ENCODE measurements at regions not wholly inside any gene's neighbourhood (a gene's known extent, or its start where the extent isn't known, plus 50 kb on each side); places are given as distances from the start of the nearest gene placed in this dataset.

GRCh38 chr15:85999658-86000057 lies 80.0 kb upstream of the AGBL1 start:
- H3K4me1 Mint-ChIP-seq, result no peaks in the 10 kb centered on the region
- H3K36me3 Mint-ChIP-seq (ENCODE audit: low read depth), result no peaks in the 10 kb centered on the region
- Histone ChIP-seq H3K9ac (ENCODE audit: extremely low read depth, low read length, poor library complexity, severe bottlenecking) (no peak overlapping the region), H3K4me1 (ENCODE audit: control insufficient read depth, insufficient read depth, low read length) (no peaks in the 10 kb centered on the region), H3K27me3 (ENCODE audit: control insufficient read depth, insufficient read depth, low read length, poor library complexity, severe bottlenecking) (no peaks in the 10 kb centered on the region), H3K4me3 (ENCODE audit: low read length) (no peak overlapping the region), H3K27ac (ENCODE audit: low read depth, low read length) (no peak overlapping the region), H3K36me3 (ENCODE audit: control insufficient read depth, insufficient read depth, low read length) (no peaks in the 10 kb centered on the region), H3K9me3 (ENCODE audit: control insufficient read depth, low read length) (no peaks in the 10 kb centered on the region)
- no peak overlapping the region for H3K27ac Mint-ChIP-seq
- TF ChIP-seq CTCF (conservative IDR thresholded peaks at IDR 0.05), result no peak
- no peaks in the 10 kb centered on the region for H3K27me3 Mint-ChIP-seq (ENCODE audit: insufficient read depth)
- peaks cover 2% of the 10 kb centered on the region for H3K9me3 Mint-ChIP-seq
- DNase-seq, result no peak
- no peak overlapping the region for H3K4me3 Mint-ChIP-seq

GRCh38 chr15:86001200-86001599 lies 78.5 kb upstream of the AGBL1 start:
- Mint-ChIP-seq H3K36me3 (ENCODE audit: low read depth) (no peaks in the 10 kb centered on the region), H3K27ac (no peak overlapping the region), H3K4me1 (no peaks in the 10 kb centered on the region), H3K27me3 (ENCODE audit: insufficient read depth) (no peaks in the 10 kb centered on the region), H3K9me3 (no peaks in the 10 kb centered on the region), H3K4me3 (no peak overlapping the region)
- Histone ChIP-seq H3K4me1 (ENCODE audit: control insufficient read depth, insufficient read depth, low read length) (no peaks in the 10 kb centered on the region), H3K36me3 (ENCODE audit: control insufficient read depth, insufficient read depth, low read length) (no peaks in the 10 kb centered on the region), H3K9ac (ENCODE audit: extremely low read depth, low read length, poor library complexity, severe bottlenecking) (no peak overlapping the region), H3K27me3 (ENCODE audit: control insufficient read depth, insufficient read depth, low read length, poor library complexity, severe bottlenecking) (no peaks in the 10 kb centered on the region), H3K4me3 (ENCODE audit: low read length) (no peak overlapping the region), H3K9me3 (ENCODE audit: control insufficient read depth, low read length) (no peaks in the 10 kb centered on the region), H3K27ac (ENCODE audit: low read depth, low read length) (no peak overlapping the region)
- TF ChIP-seq CTCF (conservative IDR thresholded peaks at IDR 0.05), result no peak
- DNase-seq, result no peak
- WGBS, 2 experiments (ENCODE audit: insufficient coverage in 1 of 2, insufficient read length in 1 of 2), result 82 to 83% methylated on average over 1 to 4 of the region's 4 CpGs

GRCh38 chr15:86002444-86002843 lies 77.2 kb upstream of the AGBL1 start:
- no peak for TF ChIP-seq CTCF (conservative IDR thresholded peaks at IDR 0.05)
- Histone ChIP-seq H3K9me3 (ENCODE audit: control insufficient read depth, low read length) (no peaks in the 10 kb centered on the region), H3K4me3 (ENCODE audit: low read length) (no peak overlapping the region), H3K4me1 (ENCODE audit: control insufficient read depth, insufficient read depth, low read length) (no peaks in the 10 kb centered on the region), H3K36me3 (ENCODE audit: control insufficient read depth, insufficient read depth, low read length) (no peaks in the 10 kb centered on the region), H3K27ac (ENCODE audit: low read depth, low read length) (no peak overlapping the region), H3K9ac (ENCODE audit: extremely low read depth, low read length, poor library complexity, severe bottlenecking) (no peak overlapping the region), H3K27me3 (ENCODE audit: control insufficient read depth, insufficient read depth, low read length, poor library complexity, severe bottlenecking) (no peaks in the 10 kb centered on the region)
- Mint-ChIP-seq H3K27ac (no peak overlapping the region), H3K9me3 (no peaks in the 10 kb centered on the region), H3K4me3 (no peak overlapping the region), H3K4me1 (no peaks in the 10 kb centered on the region), H3K36me3 (ENCODE audit: low read depth) (no peaks in the 10 kb centered on the region), H3K27me3 (ENCODE audit: insufficient read depth) (no peaks in the 10 kb centered on the region)
- no peak for DNase-seq

Data from endodermal cell (in vitro differentiated cells).